HuH-7.5 (cell line): ENCODE measurements at regions not wholly inside any gene's neighbourhood (a gene's known extent, or its start where the extent isn't known, plus 50 kb on each side); places are given as distances from the start of the nearest gene placed in this dataset.
A peak's percentile ranks its signal among the peaks of the same experiment; 100 is the strongest.

Experiments used
- DNase-seq: peaks from one replicate; pipeline ENCODE4 v3.0.0; 2011; ENCODE audit warnings: low spot score

- DNase-seq, result no peak
Measured at GRCh38 chr3:124542214-124542869, 187.9 kb upstream of the UMPS start.

- DNase-seq, result no peak
Measured at GRCh38 chr3:124545891-124546290, 184.4 kb upstream of the UMPS start.

DNA sequence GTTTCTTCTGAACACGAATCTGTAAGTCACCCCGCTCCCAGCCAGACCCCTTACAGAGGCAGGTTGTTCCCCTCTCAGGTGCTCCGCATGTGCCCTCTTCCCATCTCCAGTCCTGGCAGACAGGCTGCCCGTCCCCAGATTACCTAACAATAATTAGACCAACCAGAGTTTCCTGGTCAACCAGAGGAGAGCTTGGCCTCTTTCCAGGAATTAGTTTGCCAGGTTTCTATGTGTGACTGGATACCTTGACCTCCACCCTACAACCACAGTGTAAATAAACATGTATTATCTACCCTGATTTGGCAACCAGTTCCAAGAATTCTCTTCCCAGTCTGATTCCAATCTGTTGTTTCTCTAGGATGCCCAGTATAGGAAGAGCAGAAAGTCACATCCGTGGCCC is 178.0 kb upstream of the UMPS start:
- peak; percentile 64 for DNase-seq

- DNase-seq, result no peak
Measured at GRCh38 chr3:124553178-124553577, 177.1 kb upstream of the UMPS start.

DNA sequence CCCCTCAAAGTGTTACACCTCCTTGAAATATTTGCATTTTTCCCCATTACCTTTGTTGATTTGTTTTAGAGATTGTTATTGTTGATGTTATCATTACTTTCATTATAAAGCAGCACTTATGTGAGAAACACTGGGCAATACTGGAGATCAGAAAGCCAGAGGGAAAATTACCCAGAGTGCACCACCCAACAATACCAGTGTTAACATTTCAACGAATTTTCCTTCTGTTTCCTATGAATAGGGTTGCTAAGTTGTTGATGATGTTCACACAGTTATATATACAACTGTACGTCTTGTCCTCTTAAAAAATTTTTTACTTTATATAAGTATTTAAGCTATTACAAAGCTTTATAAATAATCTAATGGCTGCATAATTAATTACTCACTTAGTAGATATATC is 173.6 kb upstream of the UMPS start:
- DNase-seq, result no peak

DNA sequence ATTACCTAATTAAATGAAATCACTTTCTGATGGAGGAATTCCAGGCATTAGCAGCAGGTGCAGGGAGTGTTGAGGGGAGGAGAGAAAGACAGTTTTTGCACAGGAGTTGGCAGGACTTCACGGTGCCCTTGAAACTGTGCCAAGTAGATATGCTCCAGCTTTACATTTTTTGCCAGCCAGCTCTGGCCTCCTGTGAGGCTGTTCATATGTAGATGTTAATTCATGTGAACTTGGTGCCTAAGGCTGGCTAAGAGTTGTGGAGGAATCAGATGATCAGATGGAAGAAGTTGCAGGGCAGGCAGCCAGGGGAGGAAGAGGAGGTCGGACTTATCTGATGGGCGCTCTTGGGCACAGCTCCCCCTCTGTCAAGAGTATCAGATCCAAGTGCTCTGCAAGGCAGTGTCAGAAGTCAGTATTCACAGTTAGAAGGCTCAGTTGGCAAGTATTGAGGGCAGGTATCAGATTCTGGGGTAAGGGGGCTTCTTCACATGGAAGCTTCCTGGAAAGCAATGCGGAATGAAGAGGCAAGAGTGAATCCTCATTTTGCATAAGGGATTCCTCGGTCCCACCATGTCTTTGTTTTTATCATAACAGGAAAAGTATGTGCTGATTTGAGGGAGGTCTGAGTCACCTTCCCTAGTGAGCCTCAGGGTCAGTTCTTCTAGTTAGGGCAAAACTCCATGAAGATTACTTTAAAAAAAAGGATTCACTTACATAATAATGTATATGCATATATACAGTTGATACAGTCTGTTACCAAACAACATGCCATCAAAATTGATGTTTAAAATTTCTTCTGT is 172.6 kb upstream of the UMPS start:
- no peak for DNase-seq

GRCh38 chr3:124558991-124559845 is 171.0 kb upstream of the UMPS start:
- no peak for DNase-seq

GRCh38 chr3:124559846-124560574 is 170.2 kb upstream of the UMPS start:
- peak; percentile 80 for DNase-seq

DNA sequence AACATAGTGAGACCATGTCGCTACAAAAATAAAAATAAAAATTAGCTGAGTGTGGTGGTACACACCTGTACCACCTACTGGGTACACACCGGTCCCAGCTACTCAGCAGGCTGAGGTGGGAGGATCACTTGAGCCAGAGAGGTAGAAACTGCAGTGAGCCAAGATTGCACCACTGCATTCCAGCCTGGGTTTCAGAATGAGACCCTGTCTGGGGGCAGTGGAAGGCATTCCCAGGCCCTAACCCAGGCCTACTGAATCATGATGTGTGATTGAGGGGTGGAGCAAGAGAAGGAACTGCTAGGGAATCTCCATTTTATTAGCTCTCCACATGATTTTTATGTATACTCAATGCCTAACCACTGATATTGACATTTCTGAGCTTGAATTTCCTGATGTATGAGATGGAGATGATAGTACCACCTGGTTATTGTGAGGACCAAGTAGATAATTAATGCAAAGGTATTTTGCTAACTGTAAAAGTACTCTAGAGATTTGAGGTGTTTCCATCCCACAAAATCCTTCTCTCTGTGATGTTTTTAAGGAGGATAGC is 169.5 kb upstream of the UMPS start:
- no peak for DNase-seq

DNA sequence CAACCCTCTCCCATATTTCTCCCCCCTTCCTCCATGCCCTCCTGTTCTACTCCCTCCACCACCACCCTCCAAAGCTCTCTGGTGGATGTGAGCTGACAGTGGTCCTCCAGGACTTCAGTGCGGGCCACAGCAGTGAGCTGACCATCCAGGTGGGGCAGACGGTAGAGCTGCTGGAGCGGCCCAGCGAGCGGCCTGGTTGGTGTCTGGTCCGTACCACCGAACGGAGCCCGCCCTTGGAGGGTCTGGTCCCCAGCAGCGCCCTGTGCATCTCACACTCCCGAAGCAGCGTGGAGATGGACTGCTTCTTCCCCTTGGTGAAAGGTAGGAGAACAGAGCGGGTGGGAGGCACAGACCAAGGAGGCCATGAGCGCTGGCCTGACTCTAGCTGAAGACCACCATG is 167.5 kb upstream of the UMPS start:
- no peak for DNase-seq

DNA sequence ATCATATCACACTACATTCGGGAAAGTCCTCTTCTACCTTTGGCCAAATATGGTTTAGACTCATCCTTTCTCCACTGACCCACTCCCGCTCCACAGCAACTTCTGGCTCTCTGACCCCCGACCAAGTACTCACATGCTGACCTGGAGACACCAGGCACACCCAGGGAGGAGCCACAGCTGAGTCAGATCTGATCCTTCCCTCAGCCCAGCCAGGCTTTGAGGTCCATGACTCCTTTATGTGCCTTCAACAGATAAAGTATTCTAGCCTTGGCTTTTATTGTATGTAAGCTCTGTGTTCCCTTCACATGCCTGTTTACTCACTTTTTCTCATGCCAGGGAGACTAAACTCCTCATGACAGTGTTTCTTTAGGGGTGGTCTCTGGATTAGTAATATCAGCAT is 166.9 kb upstream of the UMPS start:
- no peak for DNase-seq

- peak; percentile 77 for DNase-seq
Measured at GRCh38 chr3:124565013-124565412, 165.2 kb upstream of the UMPS start.

- DNase-seq, result no peak
Measured at GRCh38 chr3:124565551-124565950, 164.7 kb upstream of the UMPS start.

DNA sequence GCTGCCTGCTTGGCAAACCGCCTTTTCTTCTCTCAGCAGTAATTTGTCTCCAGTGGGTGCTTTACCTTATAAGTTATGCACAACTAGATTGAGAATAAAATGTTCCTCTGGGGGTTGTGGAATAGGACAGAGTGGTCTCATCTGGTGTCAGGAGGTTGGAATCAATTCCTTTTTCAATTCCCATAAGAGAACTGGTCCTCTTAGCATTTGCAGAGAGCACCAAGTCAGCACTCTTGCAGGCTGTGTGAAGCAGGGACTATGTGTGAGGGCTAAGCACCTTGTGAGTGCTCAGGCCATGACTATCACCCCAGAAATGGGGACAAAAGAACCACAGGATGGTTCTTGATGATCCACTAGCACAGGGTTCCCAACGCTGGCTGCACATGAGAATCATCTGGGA is 163.6 kb upstream of the UMPS start:
- no peak for DNase-seq

DNA sequence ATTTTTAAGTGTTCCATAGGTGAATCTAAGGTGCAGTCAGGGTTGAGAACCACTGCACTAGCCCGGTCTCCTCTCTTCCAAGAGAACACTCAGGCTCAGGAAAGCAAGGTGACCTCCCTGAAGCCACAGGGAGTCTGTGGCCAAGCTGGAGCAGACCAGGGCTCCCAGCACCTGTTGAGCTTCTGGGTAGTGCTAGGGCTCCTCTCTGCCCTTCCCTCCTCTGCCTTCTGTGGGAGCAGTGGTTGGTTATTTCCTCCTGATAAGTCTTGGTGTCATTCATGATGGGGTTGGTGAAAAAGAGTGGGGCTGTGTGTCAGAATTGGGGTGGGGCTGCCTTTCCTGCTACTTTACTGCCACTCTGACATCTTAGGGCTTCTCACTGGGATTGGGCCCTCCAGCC is 163.1 kb upstream of the UMPS start:
- DNase-seq, result no peak

- DNase-seq, result no peak
Measured at GRCh38 chr3:124569761-124570160, 160.5 kb upstream of the UMPS start.

DNA sequence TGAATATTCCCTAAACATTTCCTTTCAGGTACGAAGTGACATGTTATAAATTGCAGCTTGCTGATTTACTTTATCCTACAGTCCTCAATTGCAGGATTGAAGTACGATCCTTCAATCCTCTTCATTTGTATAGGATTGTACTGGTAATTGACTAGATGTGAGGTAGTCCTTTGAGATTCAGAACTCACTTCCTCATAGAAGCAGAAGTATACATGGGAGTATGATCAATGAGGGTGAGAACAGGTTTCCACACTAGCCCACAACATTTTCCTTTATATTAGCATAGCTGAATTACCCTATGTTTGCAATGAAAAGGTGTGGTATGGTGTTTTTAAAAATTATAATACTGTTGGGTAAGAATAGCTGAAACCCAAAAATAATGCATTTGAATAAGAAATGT is 160.0 kb upstream of the UMPS start:
- no peak for DNase-seq

- no peak for DNase-seq
Measured at GRCh38 chr3:124572851-124573405, 157.3 kb upstream of the UMPS start.

GRCh38 chr3:124574012-124574411 is 156.2 kb upstream of the UMPS start:
- no peak for DNase-seq

GRCh38 chr3:124576565-124577493 is 153.4 kb upstream of the UMPS start:
- no peak for DNase-seq
